Liver (tissue), 3 donors: ENCODE measurements at regions not wholly inside any gene's neighbourhood (a gene's known extent, or its start where the extent isn't known, plus 50 kb on each side); places are given as distances from the start of the nearest gene placed in this dataset.
"Not testable (repeated sequence)": the region's sequence is repeated elsewhere in the genome, so short reads cannot be mapped to it uniquely, and the experiment has no call there.

Experiments used
- CTCF ChIP-seq: fragments of 150-350 bp; IDR thresholded peaks from 2 replicates; pipeline ENCODE4 v1.5.1; 2017; ENCODE audit warnings: improper control_type of control experiment, low read depth, low read length; ENCODE audit not compliant: missing input control
- EGR1 ChIP-seq, 2 donors: IDR thresholded peaks; 2 replicates each; pipeline ENCODE4 v1.6.1; 2016 to 2018; ENCODE audit warnings: antibody characterized with exemption in 2 of 2, low read depth in 2 of 2
- FOXA2 ChIP-seq: IDR thresholded peaks from 2 replicates; pipeline ENCODE4 v1.6.1; 2016; ENCODE audit warnings: antibody characterized with exemption
- GABPA ChIP-seq, 2 donors: IDR thresholded peaks in 1 of 2; conservative IDR thresholded peaks in 1 of 2; 2 replicates each; pipeline ENCODE4 v1.6.1; 2016; ENCODE audit warnings: antibody characterized with exemption in 2 of 2, mild to moderate bottlenecking in 1 of 2, moderate library complexity in 1 of 2
- HNF4A ChIP-seq, 2 donors: conservative IDR thresholded peaks; 2 replicates each; pipeline ENCODE4 v1.6.1; 2016; ENCODE audit warnings: antibody characterized with exemption in 2 of 2, mild to moderate bottlenecking in 2 of 2
- NR2F2 ChIP-seq: IDR thresholded peaks from 2 replicates; pipeline ENCODE4 v1.6.1; 2016; ENCODE audit warnings: antibody characterized with exemption
- RAD21 ChIP-seq, 2 donors: IDR thresholded peaks; 2 replicates each; pipeline ENCODE4 v1.6.1; 2016; ENCODE audit warnings: antibody characterized with exemption in 2 of 2, mild to moderate bottlenecking in 2 of 2
- RXRA ChIP-seq, 2 donors: IDR thresholded peaks; 2 replicates each; pipeline ENCODE4 v1.6.1; 2017 to 2018; ENCODE audit warnings: antibody characterized with exemption in 2 of 2, mild to moderate bottlenecking in 1 of 2
- SP1 ChIP-seq: IDR thresholded peaks from 2 replicates; pipeline ENCODE4 v1.6.1; 2018; ENCODE audit warnings: antibody characterized with exemption, mild to moderate bottlenecking
- TAF1 ChIP-seq: conservative IDR thresholded peaks from 2 replicates; pipeline ENCODE4 v1.6.1; 2016; ENCODE audit warnings: antibody characterized with exemption, mild to moderate bottlenecking
- ZBTB33 ChIP-seq: IDR thresholded peaks from 2 replicates; pipeline ENCODE4 v1.6.1; 2016; ENCODE audit warnings: antibody characterized with exemption
- TF ChIP-seq, protein P1 (sequence below): IDR thresholded peaks from 2 replicates; pipeline ENCODE4 v1.6.1; 2016; ENCODE audit warnings: antibody characterized with exemption
- TF ChIP-seq, protein P2 (sequence below): IDR thresholded peaks from 2 replicates; pipeline ENCODE4 v1.6.1; 2016; ENCODE audit warnings: antibody characterized with exemption
- TF ChIP-seq, protein P3 (sequence below): IDR thresholded peaks from 2 replicates; pipeline ENCODE4 v1.6.1; 2016; ENCODE audit warnings: antibody characterized with exemption, mild to moderate bottlenecking
- donor health status: healthy.
- donor health status: healthy.

- TF ChIP-seq CTCF; FOXA2; ZBTB33; RAD21 (IDR thresholded peaks at IDR 0.05); TAF1; GABPA (IDR thresholded peaks at IDR 0.05 in 1 of 2, conservative IDR thresholded peaks at IDR 0.05 in 1 of 2); HNF4A (conservative IDR thresholded peaks at IDR 0.05); NR2F2; EGR1 (IDR thresholded peaks at IDR 0.05; ENCODE audit: low read depth in 2 of 2); RXRA (IDR thresholded peaks at IDR 0.05); SP1: not testable (repeated sequence)
- TF ChIP-seq, protein P1, sequence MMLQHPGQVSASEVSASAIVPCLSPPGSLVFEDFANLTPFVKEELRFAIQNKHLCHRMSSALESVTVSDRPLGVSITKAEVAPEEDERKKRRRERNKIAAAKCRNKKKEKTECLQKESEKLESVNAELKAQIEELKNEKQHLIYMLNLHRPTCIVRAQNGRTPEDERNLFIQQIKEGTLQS: not testable (repeated sequence)
- TF ChIP-seq, protein P2, sequence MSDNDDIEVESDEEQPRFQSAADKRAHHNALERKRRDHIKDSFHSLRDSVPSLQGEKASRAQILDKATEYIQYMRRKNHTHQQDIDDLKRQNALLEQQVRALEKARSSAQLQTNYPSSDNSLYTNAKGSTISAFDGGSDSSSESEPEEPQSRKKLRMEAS: not testable (repeated sequence)
- TF ChIP-seq, protein P3, sequence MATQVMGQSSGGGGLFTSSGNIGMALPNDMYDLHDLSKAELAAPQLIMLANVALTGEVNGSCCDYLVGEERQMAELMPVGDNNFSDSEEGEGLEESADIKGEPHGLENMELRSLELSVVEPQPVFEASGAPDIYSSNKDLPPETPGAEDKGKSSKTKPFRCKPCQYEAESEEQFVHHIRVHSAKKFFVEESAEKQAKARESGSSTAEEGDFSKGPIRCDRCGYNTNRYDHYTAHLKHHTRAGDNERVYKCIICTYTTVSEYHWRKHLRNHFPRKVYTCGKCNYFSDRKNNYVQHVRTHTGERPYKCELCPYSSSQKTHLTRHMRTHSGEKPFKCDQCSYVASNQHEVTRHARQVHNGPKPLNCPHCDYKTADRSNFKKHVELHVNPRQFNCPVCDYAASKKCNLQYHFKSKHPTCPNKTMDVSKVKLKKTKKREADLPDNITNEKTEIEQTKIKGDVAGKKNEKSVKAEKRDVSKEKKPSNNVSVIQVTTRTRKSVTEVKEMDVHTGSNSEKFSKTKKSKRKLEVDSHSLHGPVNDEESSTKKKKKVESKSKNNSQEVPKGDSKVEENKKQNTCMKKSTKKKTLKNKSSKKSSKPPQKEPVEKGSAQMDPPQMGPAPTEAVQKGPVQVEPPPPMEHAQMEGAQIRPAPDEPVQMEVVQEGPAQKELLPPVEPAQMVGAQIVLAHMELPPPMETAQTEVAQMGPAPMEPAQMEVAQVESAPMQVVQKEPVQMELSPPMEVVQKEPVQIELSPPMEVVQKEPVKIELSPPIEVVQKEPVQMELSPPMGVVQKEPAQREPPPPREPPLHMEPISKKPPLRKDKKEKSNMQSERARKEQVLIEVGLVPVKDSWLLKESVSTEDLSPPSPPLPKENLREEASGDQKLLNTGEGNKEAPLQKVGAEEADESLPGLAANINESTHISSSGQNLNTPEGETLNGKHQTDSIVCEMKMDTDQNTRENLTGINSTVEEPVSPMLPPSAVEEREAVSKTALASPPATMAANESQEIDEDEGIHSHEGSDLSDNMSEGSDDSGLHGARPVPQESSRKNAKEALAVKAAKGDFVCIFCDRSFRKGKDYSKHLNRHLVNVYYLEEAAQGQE: not testable (repeated sequence)
Observed at GRCh38 chr16:29175411-29176153, 190.7 kb downstream of the LAT start.
